Renal pelvis (tissue), 1 donor: ENCODE measurements at regions not wholly inside any gene's neighbourhood (a gene's known extent, or its start where the extent isn't known, plus 50 kb on each side); places are given as distances from the start of the nearest gene placed in this dataset.

ENCODE experiments used
- DNase-seq: peaks from one replicate; pipeline ENCODE4 v3.0.0-alpha.2; 2013

DNA sequence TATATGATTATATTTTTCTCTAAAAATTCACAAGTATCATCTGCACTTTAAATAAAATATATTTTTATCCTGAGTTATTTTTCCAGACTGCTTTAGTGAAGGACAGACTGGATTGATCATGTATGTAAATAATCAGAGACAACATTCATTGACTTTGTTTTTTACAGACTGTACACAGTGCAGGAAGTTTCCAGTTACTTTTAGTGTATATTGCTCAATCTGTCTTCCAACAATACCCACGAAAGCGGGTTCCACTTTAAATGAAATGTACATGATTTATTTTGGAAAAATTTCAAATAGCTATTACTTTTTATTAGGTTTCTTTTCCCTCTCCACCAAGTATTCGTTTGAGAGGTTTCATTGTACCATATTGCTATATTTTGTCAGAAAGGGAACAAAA lies 497.0 kb downstream of the FSCB start:
- DNase-seq: no peak

DNA sequence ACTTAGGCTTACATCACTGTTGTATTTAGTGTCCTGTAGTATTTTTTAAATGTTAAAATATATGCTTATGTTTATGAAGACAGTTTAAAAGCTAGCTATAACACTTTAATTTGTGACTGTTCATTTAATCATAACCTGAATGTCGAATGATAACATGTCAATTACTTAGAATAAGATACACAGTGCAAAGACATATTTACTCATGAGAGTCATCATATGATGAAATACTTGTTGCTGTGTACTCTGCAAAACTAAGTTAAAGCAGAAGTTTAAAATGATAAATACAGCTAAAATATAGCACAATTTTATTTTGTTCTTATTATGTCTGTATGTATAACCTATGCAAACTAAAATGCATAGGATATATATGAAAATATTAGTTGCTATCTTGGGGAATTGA lies 497.4 kb downstream of the FSCB start:
- DNase-seq: no peak

DNA sequence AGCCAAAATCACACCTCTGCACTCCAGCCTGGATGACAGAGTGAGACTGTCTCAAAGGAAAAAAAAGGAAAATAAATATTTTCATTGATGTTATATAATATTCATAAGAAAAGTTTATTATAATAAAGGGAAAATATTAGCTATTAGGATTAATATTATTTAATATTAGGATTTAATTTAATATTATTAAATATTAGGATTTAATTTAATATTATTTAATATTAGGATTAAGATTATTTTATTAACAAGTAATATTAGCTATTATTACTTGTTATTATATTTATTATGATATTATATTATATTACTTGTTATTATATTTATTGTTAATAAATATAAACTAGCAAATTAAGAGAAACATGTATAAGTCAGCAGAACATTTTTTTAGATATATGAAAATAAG lies 518.1 kb downstream of the FSCB start:
- no peak for DNase-seq

DNA sequence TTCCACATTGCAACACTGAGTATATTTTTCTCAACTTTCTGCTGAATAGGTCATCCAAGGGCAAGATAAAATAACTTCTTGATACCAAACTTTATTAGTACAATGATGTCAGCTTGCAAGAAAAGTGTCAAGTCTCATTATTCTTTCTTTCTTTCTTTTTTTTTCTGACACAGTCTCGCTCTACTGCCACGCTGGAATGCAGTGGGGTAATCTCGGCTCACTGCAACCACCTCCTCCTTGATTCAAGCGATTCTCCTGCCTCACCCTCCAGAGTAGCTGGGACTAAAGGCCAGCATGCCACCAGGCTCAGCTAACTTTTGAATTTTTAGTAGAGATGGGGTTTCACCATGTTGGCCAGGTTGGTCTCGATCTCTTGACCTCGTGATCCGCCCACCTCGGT lies 523.4 kb downstream of the FSCB start:
- DNase-seq: peak; percentile 7

DNA sequence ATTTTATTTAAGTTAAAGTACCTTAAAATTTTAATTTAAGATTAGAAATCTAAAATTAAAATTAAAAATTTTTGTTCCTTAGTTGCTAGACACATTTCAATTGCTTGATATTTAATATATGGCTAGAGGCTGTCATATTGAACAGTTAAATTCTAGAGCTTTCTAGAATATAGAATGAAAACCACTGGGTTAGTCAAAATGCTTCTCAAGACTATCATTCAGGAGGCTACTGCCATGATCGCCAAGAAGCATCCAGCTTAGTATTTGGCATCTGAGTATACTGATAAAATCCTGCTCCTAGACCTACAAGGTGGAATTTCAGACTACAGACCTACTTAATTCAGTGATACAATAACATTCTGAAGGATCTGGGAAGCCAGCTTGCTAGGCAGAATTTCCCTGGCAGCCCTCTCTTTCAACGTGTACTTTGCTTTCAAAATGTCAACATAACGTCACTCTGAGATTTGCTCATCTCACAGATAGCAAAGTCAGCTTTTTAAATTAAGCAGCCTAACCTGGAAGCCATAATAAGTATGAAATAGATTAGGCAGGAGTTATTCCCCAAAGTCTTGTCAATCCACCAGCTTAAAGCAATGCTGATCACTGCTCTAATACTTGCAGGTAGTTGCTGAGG lies 525.8 kb downstream of the FSCB start:
- DNase-seq: no peak

DNA sequence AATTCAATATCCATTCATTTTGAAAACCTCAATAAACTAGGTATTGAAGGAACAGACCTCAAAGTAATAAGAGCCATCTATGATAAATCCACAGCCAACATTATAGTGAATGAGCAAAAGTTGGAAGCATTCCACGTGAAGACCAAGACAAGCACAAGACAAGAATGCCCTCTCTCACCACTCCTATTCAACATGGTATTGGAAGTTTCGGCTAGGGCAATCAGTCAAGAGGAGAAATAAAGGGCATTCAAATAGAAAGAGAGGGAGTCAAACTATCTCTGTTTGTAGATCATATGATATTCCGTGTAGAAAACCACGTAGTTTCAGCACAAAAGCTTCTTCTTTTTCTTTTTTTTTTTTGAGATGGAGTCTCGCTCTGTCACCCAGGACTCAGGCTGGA lies 550.3 kb downstream of the FSCB start:
- DNase-seq: no peak

DNA sequence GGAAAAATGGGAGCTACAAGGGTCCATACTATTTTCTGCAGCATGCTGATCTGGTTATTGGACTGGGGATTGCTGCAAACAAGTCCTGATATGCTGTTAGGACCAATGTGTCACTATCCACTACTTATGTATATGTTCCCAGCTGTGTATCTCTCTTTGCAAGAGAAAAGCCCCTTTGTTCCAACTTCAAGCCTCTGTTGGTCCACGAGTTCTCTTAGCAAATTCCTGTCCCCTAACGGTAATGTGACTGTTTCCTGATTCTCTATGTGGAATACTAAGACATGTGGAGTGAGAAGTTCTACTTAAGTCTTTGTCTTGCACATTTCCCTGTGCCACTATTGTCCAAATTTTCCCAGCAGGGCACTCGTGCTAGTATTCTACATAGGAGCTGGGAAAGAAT lies 557.7 kb downstream of the FSCB start:
- no peak for DNase-seq

DNA sequence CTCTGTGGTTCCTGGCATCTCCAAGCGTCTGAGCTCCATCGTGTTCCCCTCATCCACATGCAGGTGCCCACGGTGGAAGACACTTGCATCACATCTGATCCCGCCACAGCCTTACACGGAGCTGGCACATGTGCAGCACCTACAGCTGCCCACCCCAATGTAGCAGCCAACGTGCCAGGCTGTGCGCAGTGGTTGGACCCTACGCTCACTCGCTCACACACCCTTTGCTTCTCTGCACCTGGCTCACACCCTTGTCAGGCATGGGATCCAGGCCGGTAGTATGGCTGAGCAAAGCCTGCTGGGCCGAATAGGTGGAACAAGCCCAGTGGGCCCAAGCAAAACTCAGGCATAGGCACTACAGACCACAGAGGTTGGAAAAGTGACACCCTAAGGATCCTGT lies 567.2 kb downstream of the FSCB start:
- no peak for DNase-seq

DNA sequence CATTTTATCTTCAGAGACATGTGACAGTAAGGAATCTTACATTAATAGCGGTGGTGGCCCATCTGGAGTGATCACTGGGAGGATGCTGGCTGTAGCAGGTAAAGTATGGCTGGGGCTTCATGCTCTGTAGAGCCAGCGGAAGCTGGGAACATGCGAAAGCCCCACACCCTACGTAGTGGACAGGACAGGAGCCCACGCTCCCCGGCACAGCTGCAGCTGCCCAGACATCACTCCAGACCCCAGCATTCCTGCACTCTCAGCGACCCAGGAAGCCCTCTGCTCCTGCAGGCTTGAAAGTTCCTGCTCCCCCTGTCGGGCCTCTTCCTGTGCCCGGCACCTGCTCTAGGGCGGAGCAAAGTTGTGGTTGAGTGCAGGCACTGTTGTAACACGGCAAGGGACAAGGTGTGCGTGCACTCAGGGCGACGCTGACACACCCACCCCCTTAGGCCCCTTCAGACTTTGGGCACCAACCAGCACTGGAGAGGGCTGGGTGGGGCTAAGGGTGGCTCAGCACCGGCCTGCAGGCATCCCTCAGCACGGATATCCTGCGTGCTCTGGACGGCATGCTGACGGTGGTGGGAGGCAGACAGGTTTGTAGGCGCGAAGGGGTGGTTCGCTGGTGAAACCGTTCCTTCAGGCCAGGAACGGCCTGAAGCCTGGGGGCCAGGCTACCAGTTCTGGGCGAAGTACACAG lies 568.3 kb downstream of the FSCB start:
- no peak for DNase-seq

DNA sequence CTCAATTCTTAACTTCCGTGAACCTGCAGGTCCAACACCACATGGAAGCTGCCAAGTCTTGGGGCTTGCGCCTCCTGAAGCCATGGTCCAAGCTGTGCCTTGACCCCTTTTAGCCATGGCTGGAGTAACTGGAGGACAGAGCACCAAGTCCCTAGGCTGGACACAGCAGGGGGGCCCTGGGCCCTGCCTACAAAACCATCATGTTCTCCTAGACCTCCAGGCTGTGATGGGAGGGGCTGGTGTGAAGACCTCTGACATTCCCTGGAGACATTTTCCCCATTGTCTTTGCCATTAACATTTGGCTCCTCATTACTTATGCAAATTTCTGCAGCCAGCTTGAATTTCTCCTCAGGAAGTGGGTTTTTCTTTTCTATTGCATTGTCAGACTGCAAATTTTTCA lies 570.1 kb downstream of the FSCB start:
- DNase-seq: no peak

DNA sequence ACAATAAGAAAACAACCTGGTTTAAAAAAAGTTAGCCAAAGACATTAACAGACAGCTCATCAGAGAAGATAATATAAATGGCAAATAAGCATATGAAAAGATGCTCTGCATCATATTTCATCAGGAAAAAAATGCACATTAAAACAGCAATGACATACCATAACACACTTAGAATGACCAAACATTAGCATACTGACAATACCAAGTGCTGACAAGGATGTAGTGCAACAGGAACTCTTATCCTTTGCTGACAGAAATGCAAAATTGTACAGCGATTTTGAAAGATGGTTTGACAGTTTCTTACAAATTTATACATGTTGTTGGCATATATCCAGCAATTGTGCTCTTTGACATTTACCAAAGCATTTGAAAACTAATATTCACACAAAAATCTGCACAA lies 573.0 kb downstream of the FSCB start:
- DNase-seq: no peak

DNA sequence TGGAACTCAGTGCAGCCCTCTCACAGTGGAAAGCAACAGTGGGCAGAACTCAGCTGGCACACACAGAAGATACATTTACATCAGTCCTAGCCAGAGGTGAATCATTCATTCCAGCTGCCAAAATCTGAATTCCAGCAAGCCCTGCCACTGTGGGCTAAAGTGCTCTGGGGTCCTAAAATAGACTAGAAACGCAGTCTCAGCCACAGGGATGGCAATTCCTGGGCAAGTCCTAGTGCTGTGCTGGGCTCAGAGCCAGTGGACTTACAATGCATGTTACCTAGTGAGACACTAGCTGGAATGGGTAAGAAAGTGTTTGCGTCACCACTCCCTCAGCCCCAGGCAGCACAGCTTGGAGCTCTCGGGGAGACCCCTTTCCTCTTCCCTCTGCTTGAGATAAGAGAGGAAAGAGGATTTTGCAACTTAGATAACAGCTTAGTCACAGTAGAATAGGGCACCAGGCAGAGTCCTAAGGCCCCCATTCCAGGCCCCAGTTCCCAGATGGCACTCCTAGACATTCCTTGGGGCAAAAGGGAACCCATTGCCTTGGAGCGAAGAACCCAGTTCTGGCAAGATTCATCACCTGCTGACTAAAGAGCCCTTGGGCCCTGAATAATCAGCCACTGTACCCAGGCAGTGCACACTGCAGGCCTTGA lies 592.9 kb downstream of the FSCB start:
- DNase-seq: no peak

DNA sequence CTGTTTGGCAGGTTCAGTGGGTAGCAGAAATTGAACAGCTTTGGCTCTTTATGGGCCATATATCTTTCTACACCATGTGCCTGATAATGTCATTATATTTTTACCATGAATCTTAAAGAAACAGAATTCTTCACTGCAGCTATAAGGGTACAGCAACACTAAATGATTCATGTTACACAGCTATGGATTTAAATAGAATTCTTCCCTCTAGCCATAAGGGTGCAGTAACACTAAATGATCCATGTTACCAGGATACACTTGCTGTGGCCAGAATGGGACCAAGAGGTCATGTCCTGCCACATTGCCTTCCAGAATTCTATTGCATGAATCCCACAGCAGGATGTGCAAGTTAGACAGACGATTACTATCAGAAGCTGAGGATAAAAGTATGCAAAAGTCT lies 603.9 kb downstream of the FSCB start:
- no peak for DNase-seq

DNA sequence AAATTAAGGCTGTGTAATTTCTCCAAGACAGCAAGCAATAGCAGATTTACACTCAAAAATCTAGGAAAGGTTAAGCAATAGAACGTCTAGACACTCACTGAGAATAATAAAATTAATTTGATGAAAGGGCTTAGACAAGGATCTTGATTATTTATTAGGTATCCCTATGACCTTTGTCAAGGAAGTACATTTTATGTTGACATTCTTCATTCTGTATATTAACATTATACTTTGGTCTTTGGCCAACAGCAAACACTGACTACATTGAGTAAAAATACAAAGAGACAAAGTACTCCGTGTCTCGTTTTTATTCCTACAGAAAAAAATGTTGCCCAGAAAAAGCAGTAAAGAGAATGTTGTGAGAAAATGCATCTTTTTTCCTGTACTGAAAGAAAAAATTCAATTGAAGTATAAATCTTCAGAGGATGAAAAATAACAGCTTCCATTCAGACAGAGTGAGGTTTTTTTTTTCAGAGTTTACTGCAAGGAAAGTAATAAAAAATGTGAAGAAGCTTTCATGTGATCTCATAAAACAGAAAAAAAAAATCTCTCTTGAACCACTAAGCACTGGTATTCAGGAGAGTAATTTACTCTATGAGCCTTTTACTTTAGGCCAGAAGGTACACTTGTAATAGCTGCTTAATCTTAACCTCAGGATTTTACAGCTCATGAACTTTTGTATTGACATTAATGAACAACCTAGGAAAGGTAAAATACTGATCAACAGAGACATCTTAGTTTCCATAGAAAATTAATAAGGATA lies 605.0 kb downstream of the FSCB start:
- DNase-seq: peak; percentile 22

DNA sequence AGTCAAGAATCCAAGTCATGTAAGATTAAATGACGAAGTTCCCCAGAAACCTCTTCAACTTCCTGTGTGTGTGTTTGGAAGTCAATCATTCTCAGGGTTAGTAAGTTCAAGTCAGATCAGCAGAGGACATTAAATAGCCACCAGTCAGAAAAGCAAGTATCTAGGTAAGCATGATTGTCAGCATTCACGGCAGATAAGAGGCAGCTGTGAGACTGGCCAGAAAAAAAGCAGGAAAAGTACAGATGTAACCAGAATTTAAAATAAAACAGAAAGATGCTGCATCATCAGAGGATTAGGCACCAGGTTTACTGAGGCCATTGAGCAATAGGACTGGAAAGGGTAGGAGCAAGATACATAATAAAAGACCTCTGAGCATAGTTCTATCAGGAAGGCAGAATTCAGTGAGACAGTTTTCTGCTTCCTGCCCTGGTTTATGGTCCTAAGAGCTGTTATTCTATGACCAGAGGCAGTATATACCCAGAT lies 606.9 kb downstream of the FSCB start:
- DNase-seq: no peak

DNA sequence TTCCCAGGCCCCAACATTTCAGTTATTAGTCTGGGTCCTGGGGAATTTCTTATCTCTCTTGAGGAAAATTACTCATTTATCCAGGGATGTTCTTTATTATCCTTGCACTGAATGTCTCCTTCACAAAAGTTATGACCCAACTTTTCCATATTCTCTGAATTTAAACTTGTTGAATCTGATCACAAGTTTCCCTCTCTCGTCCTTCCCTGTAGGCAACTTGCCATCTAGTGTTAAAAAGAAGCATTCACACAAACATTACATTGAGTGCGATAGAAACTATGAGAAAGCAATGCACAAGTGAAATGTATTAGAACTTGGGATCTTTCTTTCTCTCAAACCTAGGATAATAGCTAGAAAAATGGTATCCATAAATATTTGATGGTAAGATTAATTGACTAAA lies 608.4 kb downstream of the FSCB start:
- peak; percentile 21 for DNase-seq

DNA sequence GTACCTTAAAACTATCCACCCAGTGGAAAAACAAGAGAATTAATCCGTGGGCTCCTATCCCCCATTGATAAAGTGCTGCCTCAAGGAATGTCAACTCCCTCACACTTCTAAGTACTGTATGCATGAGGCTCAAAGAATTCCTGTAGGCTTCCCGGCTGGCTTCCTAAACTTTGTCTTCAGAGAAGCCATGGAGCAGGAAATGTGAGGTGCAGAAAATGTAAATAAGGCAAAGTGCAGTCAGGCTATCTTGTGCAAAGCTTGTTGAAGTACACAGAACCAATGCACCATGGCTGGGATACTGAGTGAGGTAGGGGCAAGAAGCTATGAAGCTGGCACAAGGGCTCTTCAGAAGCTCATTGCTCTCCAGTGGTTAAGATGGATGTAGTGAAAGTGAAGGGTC lies 611.0 kb downstream of the FSCB start:
- DNase-seq: no peak

DNA sequence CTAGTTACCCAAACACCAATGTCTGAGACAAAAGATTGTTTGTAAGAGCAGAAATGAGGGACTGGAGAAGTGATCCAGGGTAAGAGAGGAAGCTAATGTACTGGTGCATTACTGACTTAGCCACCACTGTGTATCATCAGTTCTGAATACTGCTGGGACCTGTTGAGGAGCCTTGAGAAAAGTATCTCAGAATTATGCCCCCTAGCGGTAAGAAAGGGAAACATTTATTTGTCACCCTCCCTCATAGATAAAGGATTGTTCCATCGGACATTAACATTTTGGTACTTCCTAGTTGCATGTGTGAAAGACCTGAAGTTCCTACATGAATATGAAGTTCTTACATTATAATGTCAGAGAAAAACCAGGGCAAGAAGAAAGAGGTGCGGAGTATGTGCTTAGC lies 612.5 kb downstream of the FSCB start:
- no peak for DNase-seq

DNA sequence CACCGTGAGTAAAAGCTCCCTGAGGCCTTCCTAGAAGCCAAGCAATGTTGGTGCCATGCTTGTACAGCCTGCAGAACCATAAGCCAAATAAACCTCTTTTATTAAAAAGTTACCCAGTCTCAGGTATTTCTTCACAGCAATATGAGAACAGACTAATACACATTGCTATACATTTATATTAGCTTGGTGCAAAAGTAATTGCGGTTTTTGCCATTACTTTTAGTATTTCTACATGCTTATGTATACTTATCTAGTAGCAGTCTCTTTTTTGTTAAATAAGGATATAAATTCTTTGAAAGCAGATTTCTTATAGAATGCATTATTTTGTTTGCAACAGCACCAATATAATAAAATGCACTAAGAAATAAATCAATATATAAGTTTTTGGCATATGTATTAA lies 619.6 kb downstream of the FSCB start:
- no peak for DNase-seq

DNA sequence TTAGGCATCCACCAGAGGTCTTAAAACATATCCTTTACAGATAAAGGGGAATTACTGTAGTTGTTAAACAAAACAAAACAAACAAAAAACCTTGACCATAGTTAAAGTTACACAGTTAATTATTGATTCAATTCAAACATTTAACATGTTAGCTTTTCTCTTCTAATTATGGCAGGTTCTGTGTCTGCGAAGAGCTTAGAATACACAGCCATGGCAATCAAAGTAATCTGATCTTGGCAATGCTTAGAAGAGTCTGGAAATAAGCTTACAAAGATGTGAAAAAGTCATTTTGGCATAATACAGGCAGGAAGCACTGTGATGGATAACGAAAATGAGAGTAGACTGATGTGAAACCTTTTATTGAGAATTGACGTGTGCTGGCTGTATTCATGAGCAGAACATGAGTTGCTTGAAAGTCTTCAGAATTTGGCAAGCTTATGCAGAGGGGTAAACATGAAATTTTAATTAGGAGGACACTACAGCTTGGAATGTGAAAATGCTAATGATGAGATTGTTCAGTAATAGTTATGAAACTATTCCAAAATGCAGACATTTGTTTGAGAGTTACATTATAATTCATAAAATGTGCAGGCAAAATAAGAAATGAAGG lies 629.6 kb downstream of the FSCB start:
- no peak for DNase-seq

DNA sequence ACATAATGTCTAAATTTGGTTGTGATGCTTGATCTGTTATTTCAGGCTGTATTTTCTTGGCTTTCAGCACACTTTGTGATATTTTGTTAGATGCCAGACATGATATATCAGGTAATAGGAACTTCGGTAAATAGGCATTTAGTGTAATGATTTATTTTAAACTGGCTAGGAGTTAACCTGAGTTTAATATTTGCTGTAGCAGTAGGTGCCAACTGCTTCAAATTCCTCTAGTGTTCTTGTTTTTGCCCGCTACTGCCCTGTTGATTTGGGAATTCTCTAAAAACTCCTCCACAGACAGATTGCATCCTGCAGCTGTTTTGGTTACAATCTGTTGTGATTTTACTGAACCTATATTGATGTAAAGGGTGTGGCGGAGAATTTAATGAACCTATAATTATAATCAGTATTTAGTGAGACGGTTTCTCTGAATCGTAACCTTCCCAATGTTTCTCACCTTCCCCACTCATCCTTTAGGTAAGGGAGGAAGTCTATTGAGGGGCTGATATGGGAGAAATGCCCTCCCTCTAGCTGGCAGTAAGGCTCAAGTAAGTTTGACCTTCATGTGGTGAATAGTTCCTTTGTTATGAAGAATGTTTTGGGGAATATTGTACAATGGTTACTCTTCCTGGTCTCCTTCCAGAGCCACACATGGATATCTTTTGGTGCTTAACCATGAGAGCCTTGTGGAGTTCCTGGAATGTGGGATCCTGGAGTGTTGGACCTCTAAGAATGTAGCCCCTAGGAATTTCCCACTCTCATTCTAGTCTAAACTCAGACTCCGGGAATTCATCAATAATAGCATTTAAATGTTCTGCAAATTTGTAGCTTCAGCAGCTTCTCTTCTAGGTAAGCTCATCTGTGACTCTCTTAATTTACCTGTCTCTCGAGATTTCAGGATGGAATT lies 634.1 kb downstream of the FSCB start:
- DNase-seq: no peak
